Mucosa of descending colon (tissue), 3 donors: ENCODE measurements at regions not wholly inside any gene's neighbourhood (a gene's known extent, or its start where the extent isn't known, plus 50 kb on each side); places are given as distances from the start of the nearest gene placed in this dataset.
"Not testable (repeated sequence)": the region's sequence is repeated elsewhere in the genome, so short reads cannot be mapped to it uniquely, and the experiment has no call there.

Experiments used
- ATAC-seq: fragments of 200-7000 bp; cut with Tn5 transposase; one replicate; pipeline ENCODE4 v1.9.1; 2020; ENCODE audit warnings: mild to moderate bottlenecking, moderate library complexity
- DNase-seq, 3 donors: peaks; one replicate each; pipeline ENCODE4 v3.0.0-alpha.2; 2020
- H3K36me3 ChIP-seq: fragments of 200-600 bp; one replicate; pipeline ENCODE4 v1.8.0; 2021; ENCODE audit warnings: low read depth, mild to moderate bottlenecking
- H3K4me1 ChIP-seq: fragments of 200-600 bp; one replicate; pipeline ENCODE4 v1.8.0; 2021; ENCODE audit warnings: low read depth, mild to moderate bottlenecking
- H3K4me3 ChIP-seq: fragments of 200-600 bp; one replicate; pipeline ENCODE4 v1.8.0; 2021; ENCODE audit warnings: mild to moderate bottlenecking
- H3K9me3 ChIP-seq: fragments of 200-600 bp; one replicate; pipeline ENCODE4 v1.8.0; 2021; ENCODE audit warnings: mild to moderate bottlenecking
- intact Hi-C, 2 donors: fragments of 100-400 bp; cut with DNase I in 1 of 2; cut with micrococcal nuclease in 1 of 2; formaldehyde crosslinking; loops; one replicate each; pipeline versions ENCODE4 v1.11.0 to v1.11.1; 2022; cut with DNase I, micrococcal nuclease
- TF ChIP-seq, protein P1 (sequence below): fragments of 200-600 bp; IDR thresholded peaks from one replicate; pipeline ENCODE4 v1.8.0; 2022; ENCODE audit warnings: antibody characterized with exemption, mild to moderate bottlenecking
- donor health status: DM: no; HTN: no; CAD: no; lungs with moderate emphysema.
- donor health status: DM: no; HTN: no; CAD: no.
- donor health status: DM: no; HTN: yes; CAD: no.

DNA sequence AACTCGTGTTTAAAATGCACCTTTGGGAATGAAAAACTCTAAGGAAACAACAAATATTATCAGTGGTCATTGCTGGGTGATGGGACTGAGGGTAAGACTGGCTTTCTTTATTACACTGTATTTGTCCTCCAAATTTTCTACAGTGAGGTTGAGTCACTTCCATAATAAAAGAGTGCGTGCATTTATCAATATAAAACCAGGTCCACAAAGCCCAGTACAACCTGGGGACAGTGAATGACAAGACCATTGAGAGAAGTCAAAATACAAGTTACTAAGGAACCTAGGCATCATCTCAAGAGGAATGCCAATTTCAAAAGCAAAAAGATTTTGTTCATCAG, 76.4 kb downstream of the MAGED4 start:
- TF ChIP-seq, protein P1, sequence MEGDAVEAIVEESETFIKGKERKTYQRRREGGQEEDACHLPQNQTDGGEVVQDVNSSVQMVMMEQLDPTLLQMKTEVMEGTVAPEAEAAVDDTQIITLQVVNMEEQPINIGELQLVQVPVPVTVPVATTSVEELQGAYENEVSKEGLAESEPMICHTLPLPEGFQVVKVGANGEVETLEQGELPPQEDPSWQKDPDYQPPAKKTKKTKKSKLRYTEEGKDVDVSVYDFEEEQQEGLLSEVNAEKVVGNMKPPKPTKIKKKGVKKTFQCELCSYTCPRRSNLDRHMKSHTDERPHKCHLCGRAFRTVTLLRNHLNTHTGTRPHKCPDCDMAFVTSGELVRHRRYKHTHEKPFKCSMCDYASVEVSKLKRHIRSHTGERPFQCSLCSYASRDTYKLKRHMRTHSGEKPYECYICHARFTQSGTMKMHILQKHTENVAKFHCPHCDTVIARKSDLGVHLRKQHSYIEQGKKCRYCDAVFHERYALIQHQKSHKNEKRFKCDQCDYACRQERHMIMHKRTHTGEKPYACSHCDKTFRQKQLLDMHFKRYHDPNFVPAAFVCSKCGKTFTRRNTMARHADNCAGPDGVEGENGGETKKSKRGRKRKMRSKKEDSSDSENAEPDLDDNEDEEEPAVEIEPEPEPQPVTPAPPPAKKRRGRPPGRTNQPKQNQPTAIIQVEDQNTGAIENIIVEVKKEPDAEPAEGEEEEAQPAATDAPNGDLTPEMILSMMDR, result no peak
- intact Hi-C loops, result no loop called here
- no peak overlapping the region for H3K4me3 ChIP-seq
- no peaks in the 10 kb centered on the region for H3K4me1 ChIP-seq
- no peaks in the 10 kb centered on the region for H3K36me3 ChIP-seq
- H3K9me3 ChIP-seq, result no peaks in the 10 kb centered on the region
- DNase-seq (no peak), ATAC-seq (no peak)

DNA sequence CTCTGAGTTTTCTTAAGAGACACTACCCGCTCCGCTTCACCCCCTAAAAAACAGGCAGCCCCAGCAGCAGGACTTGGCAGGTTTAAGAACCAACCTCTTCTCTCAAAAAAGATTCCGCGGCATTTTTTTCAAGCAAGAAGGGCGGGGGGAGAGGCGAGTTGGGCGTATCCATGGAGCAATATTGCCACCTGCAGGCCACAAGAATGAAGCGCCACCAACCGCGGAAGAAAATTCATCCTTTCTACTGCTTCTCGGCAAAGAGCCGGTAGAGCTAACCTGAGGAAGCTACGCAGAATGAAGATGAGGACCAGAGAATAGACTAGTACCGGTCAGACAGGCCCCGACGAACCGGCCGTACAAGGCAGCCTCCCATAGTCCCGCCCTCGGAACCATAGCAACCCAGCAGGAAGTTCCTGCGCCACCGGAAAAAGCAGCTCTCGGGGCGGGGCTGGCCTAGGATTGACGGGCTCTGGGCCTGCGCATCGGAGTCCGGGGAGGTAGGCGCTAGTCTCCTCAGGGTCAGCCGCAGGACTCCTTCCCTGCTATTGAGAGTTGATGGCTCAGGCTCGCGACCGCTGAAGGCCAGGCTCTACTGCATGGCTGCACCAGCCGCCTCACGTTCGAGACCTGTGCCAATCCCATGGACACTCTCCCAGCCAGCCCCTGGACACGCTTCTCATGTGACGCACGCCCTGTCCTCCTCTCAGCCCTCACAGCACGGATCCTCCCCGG, 76.9 kb downstream of the MAGED4 start:
- intact Hi-C loops, result no loop called here
- TF ChIP-seq, protein P1, result peak; percentile 60
- Histone ChIP-seq H3K36me3 (no peaks in the 10 kb centered on the region), H3K4me1 (no peaks in the 10 kb centered on the region), H3K4me3 (peak overlapping the region; percentile 14), H3K9me3 (no peaks in the 10 kb centered on the region)
- DNase-seq (peak; percentile 90 to 97 (median 91)), ATAC-seq (peak; percentile 99)

DNA sequence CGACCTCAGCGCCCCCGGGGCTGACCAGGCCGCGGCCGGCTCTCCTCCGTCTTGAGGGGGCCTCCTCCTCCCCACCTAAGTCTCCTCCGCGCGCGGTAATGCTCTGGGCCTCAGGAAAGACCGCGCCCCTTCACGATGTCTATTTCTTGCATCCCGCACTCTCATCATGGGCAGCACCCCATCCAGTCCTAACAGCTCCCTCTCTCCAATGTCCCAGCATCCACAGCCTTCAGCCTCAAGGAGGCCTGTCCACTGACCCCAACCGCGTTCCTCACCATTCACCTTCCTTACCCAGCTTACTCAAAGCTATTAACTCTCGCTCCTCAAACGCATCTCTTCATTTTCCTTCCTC, 77.5 kb downstream of the MAGED4 start:
- H3K9me3 ChIP-seq, result no peaks in the 10 kb centered on the region
- H3K4me3 ChIP-seq, result no peak overlapping the region
- intact Hi-C loops, result no loop called here
- ATAC-seq, result peak; percentile 9
- no peaks in the 10 kb centered on the region for H3K36me3 ChIP-seq
- TF ChIP-seq, protein P1, result no peak
- no peak for DNase-seq
- H3K4me1 ChIP-seq, result no peaks in the 10 kb centered on the region

DNA sequence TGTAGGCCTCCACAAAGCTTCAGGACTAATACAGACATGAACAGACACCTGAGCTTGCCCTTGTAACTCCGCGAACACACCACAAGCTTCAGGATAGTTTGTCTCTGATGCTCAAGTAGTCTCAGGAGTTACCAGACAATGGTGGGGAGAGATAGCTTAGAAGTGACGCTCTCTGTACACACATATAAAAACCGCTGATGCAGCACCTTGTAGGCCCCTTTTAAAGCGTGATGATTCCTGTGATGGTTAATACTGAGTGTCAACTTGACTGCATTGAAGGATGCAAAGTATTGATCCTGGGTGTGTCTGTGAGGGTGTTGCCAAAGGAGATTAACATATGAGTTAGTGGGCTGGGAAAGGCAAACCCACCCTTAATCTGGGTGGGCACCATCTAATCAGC, 78.7 kb downstream of the MAGED4 start:
- Histone ChIP-seq H3K36me3 (no peaks in the 10 kb centered on the region), H3K4me3 (no peak overlapping the region), H3K9me3 (no peaks in the 10 kb centered on the region), H3K4me1 (no peaks in the 10 kb centered on the region)
- TF ChIP-seq, protein P1, result no peak
- DNase-seq, result no peak
- intact Hi-C loops, result no loop called here
- no peak for ATAC-seq

DNA sequence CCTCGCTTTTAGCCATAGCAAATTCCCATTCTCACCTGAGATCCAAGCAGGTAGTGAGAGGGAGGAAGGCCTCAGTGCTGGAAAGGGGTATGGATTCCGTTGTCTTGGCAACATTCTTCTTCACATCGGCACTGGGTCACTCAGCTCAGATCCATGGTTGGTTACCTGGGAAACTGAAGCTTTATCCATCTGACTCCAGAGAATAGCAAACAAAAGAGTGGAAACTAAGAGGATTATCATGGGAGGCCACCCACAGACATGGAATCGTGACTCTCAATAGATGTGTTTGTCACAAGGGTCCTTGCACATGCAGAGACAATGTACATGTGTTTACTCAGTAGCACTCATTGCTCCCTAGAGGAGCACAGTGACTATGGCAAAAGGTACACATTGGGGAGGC, 81.0 kb downstream of the MAGED4 start:
- TF ChIP-seq, protein P1, result no peak
- DNase-seq (no peak), ATAC-seq (no peak)
- H3K36me3 ChIP-seq, result no peaks in the 10 kb centered on the region
- no peaks in the 10 kb centered on the region for H3K4me1 ChIP-seq
- H3K4me3 ChIP-seq, result no peak overlapping the region
- intact Hi-C loops, result no loop called here
- no peaks in the 10 kb centered on the region for H3K9me3 ChIP-seq

DNA sequence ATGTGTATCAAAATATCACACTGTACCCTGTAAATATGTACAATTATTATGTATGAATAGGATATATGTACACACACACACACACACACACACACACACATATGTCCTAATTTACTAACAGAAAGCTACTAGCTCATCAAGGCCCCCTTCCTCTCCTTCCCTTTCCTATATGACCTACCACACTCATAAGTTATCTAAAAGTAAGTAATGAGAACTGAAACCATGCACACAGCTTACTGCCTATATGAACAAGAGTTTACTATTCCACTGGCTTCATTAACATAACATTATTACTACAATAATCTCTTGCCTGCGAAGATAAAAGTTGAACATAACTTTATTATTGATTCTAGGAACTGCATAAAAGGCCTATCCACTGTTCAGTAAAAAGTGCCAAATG, 83.8 kb downstream of the MAGED4 start:
- ATAC-seq, H3K36me3 ChIP-seq, DNase-seq, H3K9me3 ChIP-seq, H3K4me1 ChIP-seq, intact Hi-C loops, H3K4me3 ChIP-seq: not testable (repeated sequence)
